Fibroblast of lung (primary cell): ENCODE measurements at regions not wholly inside any gene's neighbourhood (a gene's known extent, or its start where the extent isn't known, plus 50 kb on each side); places are given as distances from the start of the nearest gene placed in this dataset.

Experiments
- CTCF ChIP-seq, 2 donors: IDR thresholded peaks in 1 of 2; conservative IDR thresholded peaks in 1 of 2; 1 replicate in 1 of 2; 2 replicates in 1 of 2; pipeline ENCODE4 v1.5.1; 2011 to 2012; ENCODE audit warnings: low read length in 2 of 2, control low read depth in 1 of 2, inconsistent platforms in 1 of 2, low read depth in 1 of 2, mild to moderate bottlenecking in 1 of 2
- EZH2 ChIP-seq: IDR thresholded peaks from 2 replicates; pipeline ENCODE4 v1.5.1; 2012; ENCODE audit warnings: low read length, control low read depth, mild to moderate bottlenecking; ENCODE audit errors: missing control alignments

- TF ChIP-seq CTCF (conservative IDR thresholded peaks at IDR 0.05 in 1 of 2, IDR thresholded peaks at IDR 0.05 in 1 of 2; ENCODE audit: low read depth in 1 of 2, low read length in 2 of 2), result no peak
- no peak for TF ChIP-seq EZH2
Observed at GRCh38 chr4:87915621-87916020, 59.9 kb upstream of the SPP1 start.
